ENCODE measurements at regions not wholly inside any gene's neighbourhood (a gene's known extent, or its start where the extent isn't known, plus 50 kb on each side); places are given as distances from the start of the nearest gene placed in this dataset.

DNA sequence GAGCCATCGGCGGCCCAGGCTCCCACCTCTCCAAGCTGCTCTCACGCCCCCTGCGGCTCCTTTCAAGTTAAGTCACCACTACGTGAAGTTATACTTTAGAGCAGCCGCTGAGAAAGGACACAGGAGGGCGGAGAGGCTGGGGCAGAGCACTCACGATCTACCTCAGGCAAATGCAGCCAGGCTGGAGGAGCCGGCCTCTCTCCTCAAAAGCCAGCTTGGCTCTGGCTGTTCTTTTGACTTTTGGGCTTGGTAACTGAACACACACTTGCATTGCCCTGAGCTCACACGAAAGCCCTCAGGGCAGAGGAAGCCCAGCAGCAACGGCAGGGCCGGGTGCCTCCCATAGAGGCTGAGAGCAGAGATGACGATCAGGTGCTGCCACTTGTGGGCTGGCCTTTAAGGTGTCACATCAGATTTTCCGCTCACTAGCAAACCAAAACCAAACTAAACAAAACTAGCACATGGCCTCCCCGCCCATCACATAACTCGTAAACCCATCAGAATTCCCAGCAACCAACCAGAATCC lies 75.2 kb downstream of the PITPNM2 start:
- TF ChIP-seq, protein P1, sequence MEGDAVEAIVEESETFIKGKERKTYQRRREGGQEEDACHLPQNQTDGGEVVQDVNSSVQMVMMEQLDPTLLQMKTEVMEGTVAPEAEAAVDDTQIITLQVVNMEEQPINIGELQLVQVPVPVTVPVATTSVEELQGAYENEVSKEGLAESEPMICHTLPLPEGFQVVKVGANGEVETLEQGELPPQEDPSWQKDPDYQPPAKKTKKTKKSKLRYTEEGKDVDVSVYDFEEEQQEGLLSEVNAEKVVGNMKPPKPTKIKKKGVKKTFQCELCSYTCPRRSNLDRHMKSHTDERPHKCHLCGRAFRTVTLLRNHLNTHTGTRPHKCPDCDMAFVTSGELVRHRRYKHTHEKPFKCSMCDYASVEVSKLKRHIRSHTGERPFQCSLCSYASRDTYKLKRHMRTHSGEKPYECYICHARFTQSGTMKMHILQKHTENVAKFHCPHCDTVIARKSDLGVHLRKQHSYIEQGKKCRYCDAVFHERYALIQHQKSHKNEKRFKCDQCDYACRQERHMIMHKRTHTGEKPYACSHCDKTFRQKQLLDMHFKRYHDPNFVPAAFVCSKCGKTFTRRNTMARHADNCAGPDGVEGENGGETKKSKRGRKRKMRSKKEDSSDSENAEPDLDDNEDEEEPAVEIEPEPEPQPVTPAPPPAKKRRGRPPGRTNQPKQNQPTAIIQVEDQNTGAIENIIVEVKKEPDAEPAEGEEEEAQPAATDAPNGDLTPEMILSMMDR (IDR thresholded peaks at IDR 0.05) = peak in 2 of 6 experiments; percentile 13 to 32
- TF ChIP-seq POLR2A (IDR thresholded peaks at IDR 0.05) (peak in 1 of 4 donors; percentile 39), EP300 (IDR thresholded peaks at IDR 0.05) (no peak), POLR2AphosphoS5 (IDR thresholded peaks at IDR 0.05) (no peak)
- DNase-seq (peak; percentile 43 to 72), ATAC-seq (ENCODE audit: low FRiP score in 2 of 2) (peak; percentile 37 to 76)
- 43 to 48% methylated on average over 12 to 16 of the region's 16 CpGs for WGBS, 2 donors
- peak overlapping the region in 1 of 4 donors; percentile 22 for H3K4me3 ChIP-seq
- H3K36me3 ChIP-seq = no peaks in the 10 kb centered on the region
- H3K27me3 ChIP-seq = no peaks in the 10 kb centered on the region
- peaks cover 34 to 43% (median 40%) of the 10 kb centered on the region in 4 donors for H3K4me1 ChIP-seq
- peak overlapping the region; percentile 17 to 75 (median 60) for H3K27ac ChIP-seq
- no peaks in the 10 kb centered on the region for H3K9me3 ChIP-seq

DNA sequence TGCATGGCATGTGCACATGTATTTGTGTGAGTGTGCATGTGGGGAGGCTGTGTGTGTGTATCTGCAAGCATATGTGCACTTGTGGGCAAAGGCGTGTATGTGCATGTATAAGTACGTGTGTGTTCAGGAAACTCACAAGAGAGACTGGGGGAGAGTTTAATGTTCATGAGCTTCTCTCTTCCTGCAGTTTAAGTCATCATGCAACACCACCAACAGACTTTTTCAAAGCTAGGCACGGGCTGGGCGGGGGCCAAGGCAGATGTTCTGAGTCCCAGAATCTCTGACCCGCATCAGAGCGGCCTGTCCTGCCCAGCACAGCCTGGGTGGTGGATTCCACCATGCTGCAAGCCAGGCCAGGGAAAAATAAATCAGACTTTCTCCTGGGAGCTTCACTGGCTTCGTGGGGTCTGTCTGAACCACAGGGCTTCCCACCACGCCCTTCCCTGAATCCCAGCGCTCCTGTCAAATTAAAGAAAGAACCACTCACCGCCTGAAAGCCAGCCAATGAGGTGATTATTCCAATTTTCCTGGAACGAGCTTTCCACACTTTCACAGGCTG lies 75.7 kb downstream of the PITPNM2 start:
- ATAC-seq (ENCODE audit: low FRiP score in 2 of 2) = peak in 1 of 2 donors; percentile 42
- WGBS, 2 donors = 57 to 61% methylated on average over 8 to 11 of the region's 11 CpGs

DNA sequence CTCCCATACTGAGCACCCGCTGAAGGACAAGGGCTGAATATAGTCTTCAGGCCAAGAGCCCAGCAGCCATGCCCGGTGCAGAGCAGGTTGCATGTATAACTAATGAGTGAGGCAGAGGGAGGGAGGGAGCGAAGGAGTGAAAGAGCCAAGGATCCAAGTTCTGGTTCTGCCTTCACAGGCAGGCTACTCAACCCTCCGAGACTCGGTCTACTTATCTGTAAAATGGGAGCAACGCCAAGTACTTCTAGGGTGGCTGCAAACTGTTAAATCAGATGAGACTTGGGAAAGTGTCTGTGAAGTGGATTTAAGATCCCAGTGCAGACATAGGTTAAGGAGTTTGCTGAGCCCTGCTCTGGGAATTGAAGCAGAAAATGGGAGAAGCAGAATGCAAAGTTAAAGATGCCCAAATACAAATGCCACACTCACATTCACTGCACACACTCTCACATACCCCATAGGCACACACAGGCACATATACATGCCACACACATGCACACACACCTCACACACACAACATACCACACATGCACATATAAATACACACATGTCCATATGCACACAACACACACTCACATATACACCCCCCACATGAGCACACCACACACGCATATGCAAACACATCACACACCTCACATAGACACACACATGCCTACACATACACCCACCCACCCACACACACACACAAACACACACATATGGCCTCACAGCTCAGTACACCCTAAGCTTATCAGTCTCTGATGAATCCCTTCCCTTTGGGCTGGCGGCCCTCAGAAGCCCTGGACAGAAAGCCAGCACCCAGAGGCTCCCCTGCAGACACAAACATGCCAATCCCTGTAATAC lies 76.7 kb downstream of the PITPNM2 start:
- 79 to 80% methylated on average over 8 of the region's 8 CpGs for WGBS, 2 donors
- Histone ChIP-seq H3K4me3 (no peak overlapping the region), H3K4me1 (peaks cover 44 to 56% (median 50%) of the 10 kb centered on the region in 4 donors), H3K27ac (no peak overlapping the region), H3K27me3 (no peaks in the 10 kb centered on the region), H3K9me3 (no peaks in the 10 kb centered on the region), H3K36me3 (no peaks in the 10 kb centered on the region)
- TF ChIP-seq EP300 (IDR thresholded peaks at IDR 0.05) = no peak
- TF ChIP-seq, protein P1 (IDR thresholded peaks at IDR 0.05) = no peak
- TF ChIP-seq POLR2AphosphoS5 (IDR thresholded peaks at IDR 0.05) = no peak
- TF ChIP-seq POLR2A (IDR thresholded peaks at IDR 0.05) = no peak
- ATAC-seq (ENCODE audit: low FRiP score in 2 of 2) (no peak), DNase-seq (no peak)

More for the DNA sequence above, 75.7 kb downstream of the PITPNM2 start:
- no peak for DNase-seq
- H3K4me1 ChIP-seq = peaks cover 38 to 48% (median 45%) of the 10 kb centered on the region in 4 donors
- no peaks in the 10 kb centered on the region for H3K9me3 ChIP-seq
- H3K4me3 ChIP-seq = peak overlapping the region in 1 of 4 donors; percentile 22
- no peak for TF ChIP-seq EP300 (IDR thresholded peaks at IDR 0.05)
- TF ChIP-seq POLR2AphosphoS5 (IDR thresholded peaks at IDR 0.05) = no peak
- TF ChIP-seq, protein P1 (IDR thresholded peaks at IDR 0.05) = no peak
- no peak for TF ChIP-seq POLR2A (IDR thresholded peaks at IDR 0.05)
- H3K27ac ChIP-seq = peak overlapping the region; percentile 17 to 75 (median 60)
- H3K27me3 ChIP-seq = no peaks in the 10 kb centered on the region
- no peaks in the 10 kb centered on the region for H3K36me3 ChIP-seq

DNA sequence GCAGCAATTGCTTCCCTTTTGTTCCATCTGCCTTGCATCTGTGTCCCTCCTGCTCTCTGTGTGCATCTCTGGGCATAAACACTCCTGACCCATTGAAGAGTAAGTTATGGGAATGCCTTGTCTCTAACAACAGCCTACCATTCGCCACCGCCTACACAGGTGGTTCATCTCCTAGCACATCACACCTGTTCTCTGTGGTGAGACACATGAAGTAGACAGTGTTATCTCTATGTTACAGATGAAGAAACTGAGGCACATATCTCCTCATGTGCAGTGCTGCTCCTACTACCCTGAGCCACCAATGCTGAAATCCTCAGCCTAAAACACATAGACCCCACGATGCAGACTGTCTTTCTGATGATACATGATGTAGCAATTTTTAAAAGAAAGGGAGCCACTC lies 77.6 kb downstream of the PITPNM2 start:
- H3K36me3 ChIP-seq = no peaks in the 10 kb centered on the region
- H3K27ac ChIP-seq = no peak overlapping the region
- WGBS, 2 donors = 90 to 93% methylated on average over 3 of the region's 3 CpGs
- ATAC-seq (ENCODE audit: low FRiP score in 2 of 2) = no peak
- no peak for TF ChIP-seq POLR2A (IDR thresholded peaks at IDR 0.05)
- no peak for TF ChIP-seq EP300 (IDR thresholded peaks at IDR 0.05)
- no peak for TF ChIP-seq POLR2AphosphoS5 (IDR thresholded peaks at IDR 0.05)
- TF ChIP-seq, protein P1 (IDR thresholded peaks at IDR 0.05) = no peak
- peaks cover 44 to 56% (median 49%) of the 10 kb centered on the region in 4 donors for H3K4me1 ChIP-seq
- no peak for DNase-seq
- H3K4me3 ChIP-seq = no peak overlapping the region
- no peaks in the 10 kb centered on the region for H3K9me3 ChIP-seq
- H3K27me3 ChIP-seq = no peaks in the 10 kb centered on the region

Measured in upper lobe of left lung (tissue), 6 donors.